ENCODE measurements at regions not wholly inside any gene's neighbourhood (a gene's known extent, or its start where the extent isn't known, plus 50 kb on each side); places are given as distances from the start of the nearest gene placed in this dataset.

DNA sequence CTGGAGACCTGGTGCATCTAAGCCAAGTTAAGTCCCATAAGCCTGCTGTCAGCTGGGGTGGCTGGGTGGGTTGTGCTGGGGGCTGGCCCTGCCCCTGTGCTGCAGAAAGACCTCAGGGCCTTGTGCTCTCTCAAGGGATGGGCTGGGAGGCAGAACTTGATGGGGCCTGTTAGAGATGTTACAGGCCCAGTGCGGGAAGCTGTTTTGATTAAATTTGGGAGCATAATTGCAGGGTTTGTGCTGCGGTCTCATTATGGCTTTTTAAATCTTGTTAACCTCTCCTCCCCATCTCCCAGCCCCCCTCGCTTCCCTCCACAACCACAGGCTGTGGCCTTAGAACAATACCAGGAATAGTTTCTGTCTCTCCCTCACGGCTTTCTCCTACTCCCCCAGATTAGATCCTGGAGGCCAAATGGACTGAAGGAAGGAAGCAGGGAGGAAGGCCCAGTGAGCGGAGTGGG, 87.6 kb upstream of the TLE3 start:
- H3K9me3 ChIP-seq (ENCODE audit: control insufficient read depth, insufficient read depth, low read length) = no peaks in the 10 kb centered on the region
- BruUV-seq (replicated peaks) = no TSS peak
- no peak overlapping the region for H3K9ac ChIP-seq (ENCODE audit: low read depth, low read length)
- H2AK9ac ChIP-seq (replicated peaks; ENCODE audit: low read depth, low read length, poor library complexity) = no peak overlapping the region
- DNase-seq = no peak
- no peak overlapping the region for H3K4ac ChIP-seq (ENCODE audit: low read depth, low read length)
- H3K4me2 ChIP-seq (ENCODE audit: low read depth, low read length) = no peak overlapping the region
- H2BK20ac ChIP-seq (ENCODE audit: low read depth, low read length) = no peak overlapping the region
- no peak overlapping the region for H2BK15ac ChIP-seq (ENCODE audit: low read depth, low read length)
- no CpG with 5 or more reads among the region's 5 CpGs for WGBS, 2 experiments (ENCODE audit: extremely low coverage in 2 of 2, insufficient read length in 1 of 2)
- ChIA-PET CTCF (no interaction called here), POLR2A (ENCODE audit: unreplicated experiment) (no interaction called here)
- no peaks in the 10 kb centered on the region for H3K79me1 ChIP-seq (ENCODE audit: low read depth in 1 of 2, low read length in 2 of 2)
- peaks cover 58% of the 10 kb centered on the region for H3K27me3 ChIP-seq (ENCODE audit: control insufficient read depth, insufficient read depth, low read length)
- H2AFZ ChIP-seq (replicated peaks; ENCODE audit: low read length, poor library complexity) = no peak overlapping the region
- no peak overlapping the region for H2BK5ac ChIP-seq (ENCODE audit: low read depth, low read length, poor library complexity, severe bottlenecking)
- no peak overlapping the region for H3K18ac ChIP-seq (ENCODE audit: low read depth, low read length)
- intact Hi-C loops (cut with micrococcal nuclease) (no loop called here), dilution Hi-C loops (cut with HindIII; ENCODE audit: low sequenced_read_pairs, unreplicated experiment) (no loop called here), in situ Hi-C loops (cut with MboI; ENCODE audit: low sequenced_read_pairs) (no loop called here)
- H3K36me3 ChIP-seq (ENCODE audit: control insufficient read depth, insufficient read depth, low read length) = no peaks in the 10 kb centered on the region
- no peak overlapping the region for H2AK5ac ChIP-seq (ENCODE audit: low read depth, low read length)
- no peak overlapping the region for H3K4me3 ChIP-seq (ENCODE audit: insufficient read depth, low read depth, low read length)
- no peaks in the 10 kb centered on the region for H3K9me1 ChIP-seq (ENCODE audit: insufficient read depth, low read length)
- H3K56ac ChIP-seq (ENCODE audit: extremely low read depth, insufficient read depth, low read length) = no peak overlapping the region
- no peak for ATAC-seq (ENCODE audit: low read depth)
- H4K20me1 ChIP-seq (ENCODE audit: insufficient read depth, low read length) = no peaks in the 10 kb centered on the region
- H3K23ac ChIP-seq (ENCODE audit: low read depth, low read length) = no peak overlapping the region
- H3K4me1 ChIP-seq (ENCODE audit: control insufficient read depth, insufficient read depth, low read length) = no peaks in the 10 kb centered on the region
- H3K14ac ChIP-seq (replicated peaks; ENCODE audit: low read depth, low read length) = no peak overlapping the region
- H2BK120ac ChIP-seq (ENCODE audit: low read depth, low read length) = no peak overlapping the region
- no peak overlapping the region for H4K91ac ChIP-seq (ENCODE audit: insufficient read depth, low read depth, low read length)
- TF ChIP-seq MAFK (IDR thresholded peaks at IDR 0.05; ENCODE audit: low read depth, low read length) = no peak
- TF ChIP-seq FOS (IDR thresholded peaks at IDR 0.05; ENCODE audit: low read depth, low read length) = no peak
- no peak for TF ChIP-seq POLR2A (IDR thresholded peaks at IDR 0.05; ENCODE audit: low read depth, low read length)
- TF ChIP-seq, protein P1, sequence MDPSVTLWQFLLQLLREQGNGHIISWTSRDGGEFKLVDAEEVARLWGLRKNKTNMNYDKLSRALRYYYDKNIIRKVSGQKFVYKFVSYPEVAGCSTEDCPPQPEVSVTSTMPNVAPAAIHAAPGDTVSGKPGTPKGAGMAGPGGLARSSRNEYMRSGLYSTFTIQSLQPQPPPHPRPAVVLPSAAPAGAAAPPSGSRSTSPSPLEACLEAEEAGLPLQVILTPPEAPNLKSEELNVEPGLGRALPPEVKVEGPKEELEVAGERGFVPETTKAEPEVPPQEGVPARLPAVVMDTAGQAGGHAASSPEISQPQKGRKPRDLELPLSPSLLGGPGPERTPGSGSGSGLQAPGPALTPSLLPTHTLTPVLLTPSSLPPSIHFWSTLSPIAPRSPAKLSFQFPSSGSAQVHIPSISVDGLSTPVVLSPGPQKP (IDR thresholded peaks at IDR 0.05; ENCODE audit: borderline replicate concordance, low read depth, low read length) = no peak
- TF ChIP-seq, protein P2, sequence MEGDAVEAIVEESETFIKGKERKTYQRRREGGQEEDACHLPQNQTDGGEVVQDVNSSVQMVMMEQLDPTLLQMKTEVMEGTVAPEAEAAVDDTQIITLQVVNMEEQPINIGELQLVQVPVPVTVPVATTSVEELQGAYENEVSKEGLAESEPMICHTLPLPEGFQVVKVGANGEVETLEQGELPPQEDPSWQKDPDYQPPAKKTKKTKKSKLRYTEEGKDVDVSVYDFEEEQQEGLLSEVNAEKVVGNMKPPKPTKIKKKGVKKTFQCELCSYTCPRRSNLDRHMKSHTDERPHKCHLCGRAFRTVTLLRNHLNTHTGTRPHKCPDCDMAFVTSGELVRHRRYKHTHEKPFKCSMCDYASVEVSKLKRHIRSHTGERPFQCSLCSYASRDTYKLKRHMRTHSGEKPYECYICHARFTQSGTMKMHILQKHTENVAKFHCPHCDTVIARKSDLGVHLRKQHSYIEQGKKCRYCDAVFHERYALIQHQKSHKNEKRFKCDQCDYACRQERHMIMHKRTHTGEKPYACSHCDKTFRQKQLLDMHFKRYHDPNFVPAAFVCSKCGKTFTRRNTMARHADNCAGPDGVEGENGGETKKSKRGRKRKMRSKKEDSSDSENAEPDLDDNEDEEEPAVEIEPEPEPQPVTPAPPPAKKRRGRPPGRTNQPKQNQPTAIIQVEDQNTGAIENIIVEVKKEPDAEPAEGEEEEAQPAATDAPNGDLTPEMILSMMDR (conservative IDR thresholded peaks at IDR 0.05; ENCODE audit: low read depth, low read length) = no peak
- no peak for TF ChIP-seq MAZ (IDR thresholded peaks at IDR 0.05; ENCODE audit: borderline replicate concordance, low read depth, low read length)
- TF ChIP-seq, protein P3, sequence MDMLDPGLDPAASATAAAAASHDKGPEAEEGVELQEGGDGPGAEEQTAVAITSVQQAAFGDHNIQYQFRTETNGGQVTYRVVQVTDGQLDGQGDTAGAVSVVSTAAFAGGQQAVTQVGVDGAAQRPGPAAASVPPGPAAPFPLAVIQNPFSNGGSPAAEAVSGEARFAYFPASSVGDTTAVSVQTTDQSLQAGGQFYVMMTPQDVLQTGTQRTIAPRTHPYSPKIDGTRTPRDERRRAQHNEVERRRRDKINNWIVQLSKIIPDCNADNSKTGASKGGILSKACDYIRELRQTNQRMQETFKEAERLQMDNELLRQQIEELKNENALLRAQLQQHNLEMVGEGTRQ (IDR thresholded peaks at IDR 0.05; ENCODE audit: low read depth, low read length) = no peak
- no peak for TF ChIP-seq RAD21 (IDR thresholded peaks at IDR 0.05; ENCODE audit: low read length)
- no peak overlapping the region for H4K8ac ChIP-seq (ENCODE audit: low read depth in 2 of 2, low read length in 2 of 2)
- H4K5ac ChIP-seq (ENCODE audit: low read depth, low read length) = no peak overlapping the region
- no peak overlapping the region for H3K27ac ChIP-seq (ENCODE audit: insufficient read depth, low read length)
